GM06990 (cell line): ENCODE measurements at regions not wholly inside any gene's neighbourhood (a gene's known extent, or its start where the extent isn't known, plus 50 kb on each side); places are given as distances from the start of the nearest gene placed in this dataset.

Experiments used
- DNase-seq: peaks from one replicate; pipeline ENCODE4 v3.0.0-alpha.2; 2011; ENCODE audit not compliant: insufficient read length; ENCODE audit errors: extremely low read depth
- H3K27me3 ChIP-seq: replicated peaks from 2 replicates; pipeline ENCODE4 v1.6.0; 2011; ENCODE audit warnings: low read length; ENCODE audit not compliant: control insufficient read depth, insufficient read depth
- H3K36me3 ChIP-seq: 2 replicates; pipeline ENCODE4 v1.5.1; 2011; ENCODE audit warnings: low read length; ENCODE audit not compliant: control insufficient read depth, insufficient read depth
- H3K4me3 ChIP-seq: replicated peaks from 2 replicates; pipeline ENCODE4 v1.5.1; 2011; ENCODE audit warnings: low read depth, mild to moderate bottlenecking, control low read depth, low read length
- TF ChIP-seq, protein P1 (sequence below): IDR thresholded peaks from 2 replicates; pipeline ENCODE4 v1.5.1; 2011; ENCODE audit warnings: low read length, control low read depth, mild to moderate bottlenecking, inconsistent platforms; ENCODE audit not compliant: insufficient read depth, poor library complexity, severe bottlenecking

DNA sequence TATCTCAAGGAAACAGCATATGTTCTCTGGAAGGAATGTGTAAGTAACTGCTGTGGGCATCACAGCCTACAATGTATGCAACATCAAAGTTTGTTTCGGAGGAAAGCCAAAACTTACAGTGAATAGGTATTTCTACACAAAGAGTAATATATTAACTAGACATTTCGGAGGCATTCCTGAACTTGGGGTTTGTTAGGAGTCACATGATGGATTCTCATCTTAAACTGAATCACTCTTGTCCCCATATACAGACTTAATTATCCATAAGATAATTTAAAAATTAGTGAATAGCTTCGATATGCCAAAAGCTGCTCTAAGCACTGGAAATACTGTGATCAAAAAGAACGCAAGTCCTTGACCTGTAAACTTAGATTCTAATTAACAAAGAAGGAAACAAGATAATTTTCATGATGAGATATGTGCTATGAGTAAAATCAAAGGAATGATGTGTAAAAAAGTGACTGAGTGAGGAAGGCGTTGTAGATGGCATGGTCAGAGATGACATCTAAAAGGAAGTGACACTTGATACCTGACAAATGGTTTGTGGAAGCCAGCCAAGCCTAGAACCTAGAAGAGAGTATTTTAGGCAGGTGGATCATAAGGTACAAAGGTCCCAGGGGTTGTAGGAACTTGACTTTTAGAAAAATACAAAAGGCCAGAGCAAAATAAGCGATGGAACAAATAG, 273.1 kb downstream of the MRPL39 start:
- no peak overlapping the region for H3K4me3 ChIP-seq
- DNase-seq = no peak
- TF ChIP-seq, protein P1, sequence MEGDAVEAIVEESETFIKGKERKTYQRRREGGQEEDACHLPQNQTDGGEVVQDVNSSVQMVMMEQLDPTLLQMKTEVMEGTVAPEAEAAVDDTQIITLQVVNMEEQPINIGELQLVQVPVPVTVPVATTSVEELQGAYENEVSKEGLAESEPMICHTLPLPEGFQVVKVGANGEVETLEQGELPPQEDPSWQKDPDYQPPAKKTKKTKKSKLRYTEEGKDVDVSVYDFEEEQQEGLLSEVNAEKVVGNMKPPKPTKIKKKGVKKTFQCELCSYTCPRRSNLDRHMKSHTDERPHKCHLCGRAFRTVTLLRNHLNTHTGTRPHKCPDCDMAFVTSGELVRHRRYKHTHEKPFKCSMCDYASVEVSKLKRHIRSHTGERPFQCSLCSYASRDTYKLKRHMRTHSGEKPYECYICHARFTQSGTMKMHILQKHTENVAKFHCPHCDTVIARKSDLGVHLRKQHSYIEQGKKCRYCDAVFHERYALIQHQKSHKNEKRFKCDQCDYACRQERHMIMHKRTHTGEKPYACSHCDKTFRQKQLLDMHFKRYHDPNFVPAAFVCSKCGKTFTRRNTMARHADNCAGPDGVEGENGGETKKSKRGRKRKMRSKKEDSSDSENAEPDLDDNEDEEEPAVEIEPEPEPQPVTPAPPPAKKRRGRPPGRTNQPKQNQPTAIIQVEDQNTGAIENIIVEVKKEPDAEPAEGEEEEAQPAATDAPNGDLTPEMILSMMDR = no peak
- no peaks in the 10 kb centered on the region for H3K36me3 ChIP-seq
- H3K27me3 ChIP-seq = no peaks in the 10 kb centered on the region

DNA sequence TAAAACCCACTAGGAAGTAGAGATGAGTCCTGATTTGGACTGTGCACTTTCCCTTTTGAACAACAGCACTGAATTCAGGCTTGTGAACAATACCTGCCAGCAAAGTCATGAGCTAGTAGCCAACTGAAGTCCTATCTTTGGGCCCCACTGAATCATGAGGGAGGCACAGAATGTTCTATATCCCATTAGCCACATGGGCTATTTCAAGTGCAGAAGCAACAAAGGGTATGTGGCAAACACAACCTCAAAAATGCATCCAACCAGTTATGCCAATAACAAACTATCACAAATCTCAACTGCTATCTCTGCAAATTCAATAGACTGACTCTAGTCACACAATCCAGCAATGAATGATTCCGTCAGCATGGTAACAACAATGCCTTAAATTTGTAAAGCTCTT, 276.0 kb downstream of the MRPL39 start:
- no peaks in the 10 kb centered on the region for H3K36me3 ChIP-seq
- no peaks in the 10 kb centered on the region for H3K27me3 ChIP-seq
- TF ChIP-seq, protein P1 = no peak
- no peak for DNase-seq
- H3K4me3 ChIP-seq = no peak overlapping the region

DNA sequence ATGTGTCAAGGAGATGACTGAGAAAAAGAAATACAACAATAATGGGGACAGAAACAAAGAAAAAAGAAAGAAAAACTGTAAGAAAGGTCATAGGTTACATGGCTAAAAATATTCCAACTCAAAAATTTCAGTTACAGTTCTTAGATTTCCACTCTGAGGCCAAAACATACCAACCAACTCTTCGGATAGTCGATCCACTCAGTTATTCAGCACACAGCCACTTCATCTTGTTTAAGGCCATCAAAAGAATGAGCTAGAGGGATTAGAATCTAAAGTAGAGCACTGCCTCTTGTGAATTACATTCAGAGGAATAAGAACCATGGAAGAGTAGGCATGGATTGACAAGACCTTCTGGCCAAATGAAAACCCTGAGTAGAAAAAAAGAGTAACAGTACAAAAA, 277.0 kb downstream of the MRPL39 start:
- Histone ChIP-seq H3K4me3 (no peak overlapping the region), H3K27me3 (no peaks in the 10 kb centered on the region), H3K36me3 (no peaks in the 10 kb centered on the region)
- TF ChIP-seq, protein P1 = no peak
- DNase-seq = no peak

DNA sequence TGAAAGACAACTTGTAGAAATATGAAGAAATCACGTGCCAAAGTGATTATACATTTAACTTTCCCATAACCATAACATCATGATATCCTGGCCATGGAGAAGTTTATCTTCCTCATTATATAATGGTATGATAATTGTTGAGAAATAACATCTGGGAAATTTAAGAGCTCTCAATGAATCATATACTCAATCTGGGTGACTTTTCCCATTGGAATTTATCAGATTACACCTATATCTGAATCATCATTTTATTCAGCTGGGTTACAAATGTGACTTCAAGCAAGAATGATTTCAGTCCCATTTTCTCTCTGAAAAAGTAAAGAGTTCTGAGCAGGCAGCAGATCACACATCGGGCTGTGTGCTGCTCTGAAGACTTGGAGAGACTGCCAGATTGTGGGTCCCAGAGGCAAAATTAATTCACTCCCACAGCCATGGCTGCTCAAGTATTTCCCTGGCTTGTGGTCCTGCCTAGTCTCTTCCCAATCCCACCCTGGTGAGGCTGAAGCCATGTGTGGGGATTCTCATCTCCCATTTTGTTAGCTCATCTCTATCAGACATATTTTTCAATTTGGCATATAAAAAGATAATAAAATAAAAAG, 278.0 kb downstream of the MRPL39 start:
- no peak for DNase-seq
- H3K27me3 ChIP-seq = no peaks in the 10 kb centered on the region
- no peak overlapping the region for H3K4me3 ChIP-seq
- TF ChIP-seq, protein P1 = no peak
- no peaks in the 10 kb centered on the region for H3K36me3 ChIP-seq

DNA sequence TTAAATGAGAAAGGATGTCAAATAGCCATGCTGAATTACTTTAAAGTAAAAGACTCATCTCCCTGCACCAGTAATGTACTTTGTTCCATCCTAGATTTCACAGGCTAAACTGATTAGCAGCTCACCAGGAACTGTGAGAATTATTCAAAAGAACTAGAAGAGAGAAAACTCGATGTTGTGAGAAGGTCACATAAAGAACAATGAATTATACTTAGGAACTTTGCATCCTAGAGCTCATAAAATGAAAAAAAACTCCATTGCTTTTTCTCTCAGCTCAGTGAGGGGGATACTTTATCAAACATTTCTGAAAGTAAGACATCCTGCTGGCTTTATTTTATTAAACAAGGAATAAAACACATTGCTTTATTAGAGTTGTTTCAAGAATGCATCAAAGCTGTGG, 278.5 kb downstream of the MRPL39 start:
- no peaks in the 10 kb centered on the region for H3K27me3 ChIP-seq
- no peak overlapping the region for H3K4me3 ChIP-seq
- TF ChIP-seq, protein P1 = no peak
- no peaks in the 10 kb centered on the region for H3K36me3 ChIP-seq
- DNase-seq = no peak
